C4-2B (cell line): ENCODE measurements at regions not wholly inside any gene's neighbourhood (a gene's known extent, or its start where the extent isn't known, plus 50 kb on each side); places are given as distances from the start of the nearest gene placed in this dataset.

Experiments used
- H3K27ac ChIP-seq: fragments of 450-650 bp; 2 replicates; pipeline ENCODE4 v1.5.1; 2017
- CTCF ChIP-seq: fragments of 450-650 bp; conservative IDR thresholded peaks from 2 replicates; pipeline ENCODE4 v1.5.1; 2017; ENCODE audit warnings: mild to moderate bottlenecking
- ZFX ChIP-seq: fragments of 450-650 bp; IDR thresholded peaks from 2 replicates; pipeline ENCODE4 v1.6.1; 2017

DNA sequence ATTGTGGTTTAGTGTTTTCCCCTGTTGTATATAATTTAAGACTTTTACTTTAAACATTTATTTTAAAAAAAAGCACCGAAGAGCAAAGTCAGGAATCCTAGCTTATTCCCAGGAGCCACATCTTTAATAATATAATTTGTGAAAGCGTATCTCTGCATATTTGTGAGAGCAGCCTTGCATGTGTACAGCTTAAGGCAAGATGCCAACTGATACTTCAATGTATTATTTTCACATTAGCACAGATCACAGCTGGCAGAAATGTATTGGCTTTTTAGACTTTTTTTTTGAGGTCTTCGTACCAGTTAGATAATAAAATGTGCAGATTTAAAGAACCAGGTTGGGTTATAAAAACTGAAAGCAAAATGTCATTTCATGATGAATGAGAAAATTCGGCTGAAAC is 845.7 kb upstream of the POT1 start:
- no peak overlapping the region for H3K27ac ChIP-seq
- no peak for TF ChIP-seq CTCF
- no peak for TF ChIP-seq ZFX

DNA sequence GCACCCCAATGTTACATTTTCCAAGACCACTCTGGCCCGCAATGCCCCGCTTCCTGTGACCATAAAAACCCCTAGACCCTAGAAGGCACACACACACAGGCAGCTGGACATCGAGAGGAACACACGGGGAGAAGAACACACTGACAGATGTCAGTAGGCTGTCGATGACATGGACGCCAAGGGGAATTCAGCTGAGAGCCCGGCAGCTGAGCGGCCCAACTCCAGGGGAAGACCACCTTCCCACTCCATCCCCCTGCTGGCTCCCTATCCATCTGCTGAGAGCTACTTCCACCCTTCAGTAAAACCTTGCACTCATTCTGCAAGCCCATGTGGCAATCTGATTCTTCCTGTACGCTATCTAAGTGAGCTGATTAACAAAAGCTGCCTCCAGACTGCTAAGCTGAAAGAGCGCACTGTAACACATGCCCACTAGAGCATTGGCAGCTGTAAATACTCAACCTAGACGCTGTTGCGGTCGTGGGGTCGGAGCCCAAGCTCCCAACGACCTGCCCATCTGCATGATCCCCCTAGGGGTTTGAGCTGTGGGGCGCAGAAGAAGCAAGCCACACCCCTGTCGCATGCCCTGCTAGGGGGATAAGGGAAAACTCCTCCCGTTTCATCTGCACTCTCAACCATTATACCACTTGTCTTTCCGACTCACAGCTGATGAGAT is 843.6 kb upstream of the POT1 start:
- H3K27ac ChIP-seq, result no peak overlapping the region
- no peak for TF ChIP-seq ZFX
- TF ChIP-seq CTCF, result no peak

- H3K27ac ChIP-seq, result no peak overlapping the region
- TF ChIP-seq ZFX (no peak), CTCF (no peak)
Observed at GRCh38 chr7:125747966-125748365, 818.3 kb upstream of the POT1 start.

DNA sequence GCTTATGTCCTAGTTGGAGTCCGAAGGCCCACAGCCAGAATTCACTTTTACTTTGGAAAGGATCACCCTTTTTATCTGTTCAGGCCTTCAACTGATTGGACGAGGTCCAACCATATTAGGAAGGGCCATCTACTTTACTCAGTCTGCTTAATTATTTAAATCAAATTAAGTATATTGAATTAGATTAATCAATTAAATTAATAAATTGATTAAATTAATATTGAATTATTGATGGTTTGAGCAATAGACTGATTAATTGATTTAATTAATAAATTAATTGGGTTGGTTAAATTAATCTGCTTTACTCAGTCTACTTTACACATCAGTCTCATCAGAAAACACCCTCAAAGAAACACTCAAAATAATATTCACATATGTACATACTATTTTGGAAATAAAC is 816.9 kb upstream of the POT1 start:
- no peak overlapping the region for H3K27ac ChIP-seq
- TF ChIP-seq ZFX (no peak), CTCF (no peak)

DNA sequence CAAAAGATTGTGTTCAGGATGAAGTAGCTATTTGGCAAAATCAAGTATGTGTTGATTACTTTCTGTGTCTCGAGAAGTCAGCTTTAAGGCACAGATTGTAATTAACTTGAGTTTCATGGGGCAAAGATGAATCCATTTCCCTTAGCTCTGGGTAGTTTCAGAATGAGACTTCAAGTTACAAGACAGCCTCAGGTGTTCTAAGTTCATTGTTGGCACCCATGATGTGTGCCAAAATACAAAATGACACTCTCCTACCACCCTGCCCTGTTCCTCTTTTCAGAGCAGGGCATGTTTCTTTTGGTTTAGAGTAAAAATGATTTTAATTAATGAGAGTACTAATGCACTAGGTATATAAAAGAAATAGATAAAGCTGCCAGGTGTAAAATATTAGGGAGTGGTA is 797.6 kb upstream of the POT1 start:
- TF ChIP-seq CTCF, result no peak
- H3K27ac ChIP-seq, result no peak overlapping the region

DNA sequence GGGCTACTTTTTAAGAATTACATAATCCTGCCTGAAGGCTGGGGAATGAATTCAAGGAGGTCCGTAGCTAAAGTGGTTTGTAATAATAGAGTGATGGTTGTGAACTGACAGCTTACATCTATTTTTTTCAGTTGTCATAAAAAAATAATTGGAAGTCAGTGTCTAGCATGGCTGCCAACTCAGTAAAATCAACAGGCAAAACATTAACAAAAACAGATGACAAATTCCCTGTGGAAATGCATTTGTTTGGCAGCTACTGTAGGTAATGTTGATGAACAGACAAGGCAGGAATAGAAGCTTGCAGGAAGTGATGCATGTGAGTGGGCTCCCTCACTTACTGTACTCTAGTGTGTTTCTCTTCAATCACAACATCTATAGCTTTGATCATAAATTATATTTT is 766.0 kb upstream of the POT1 start:
- TF ChIP-seq ZFX (no peak), CTCF (no peak)

DNA sequence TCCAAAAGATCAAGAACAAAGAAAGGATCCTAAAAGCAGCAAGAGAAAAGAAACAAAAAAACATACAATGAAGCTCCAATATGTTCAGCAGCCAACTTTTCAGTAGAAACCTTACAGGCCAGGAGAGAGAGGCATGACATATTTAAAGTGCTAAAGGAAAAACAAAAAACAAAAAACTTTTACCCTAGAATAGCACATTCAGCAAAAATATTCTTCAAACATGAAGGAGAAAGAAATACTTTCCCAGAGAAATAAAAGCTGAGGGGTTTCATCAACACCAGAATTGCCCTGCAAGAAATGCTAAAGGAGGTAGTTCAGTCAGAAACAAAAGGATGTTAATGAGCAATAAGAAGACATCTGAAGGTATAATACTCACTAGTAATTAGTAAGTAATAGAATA is 753.5 kb upstream of the POT1 start:
- TF ChIP-seq CTCF (no peak), ZFX (no peak)
- H3K27ac ChIP-seq, result no peak overlapping the region

More for the DNA sequence above, 766.0 kb upstream of the POT1 start:
- no peak overlapping the region for H3K27ac ChIP-seq
